ENCODE measurements at regions not wholly inside any gene's neighbourhood (a gene's known extent, or its start where the extent isn't known, plus 50 kb on each side); places are given as distances from the start of the nearest gene placed in this dataset.
A peak's percentile ranks its signal among the peaks of the same experiment; 100 is the strongest.

- POLR2A ChIA-PET (ENCODE audit: partially characterized antibody): interaction anchor here (0.8 to 2.8 kb wide), 3 partner anchors 9 to 241 kb away, joined by 3 to 25 read pairs (median 9); partner anchors contain the start of gene SKIDA1
- FAIRE-seq (no peak), DNase-seq (ENCODE audit: low read depth in 1 of 2, low spot score in 2 of 2) (no peak)
- H3K18ac ChIP-seq (ENCODE audit: extremely low read depth, low read length): 0 out of 2 replicates have a peak overlapping the region, but pooled peaks have one; percentile 43
- no peak overlapping the region for H3K14ac ChIP-seq (ENCODE audit: insufficient read length)
- no peaks in the 10 kb centered on the region for H3K27me3 ChIP-seq (replicated peaks in 1 of 4; ENCODE audit: control insufficient read depth in 3 of 4, extremely low read depth in 1 of 4, insufficient read depth in 3 of 4, low read length in 3 of 4)
- H3K23ac ChIP-seq (ENCODE audit: insufficient read length): no peak overlapping the region
- no peak overlapping the region; the same call in 1 of the 2 replicates for H3K27ac ChIP-seq (ENCODE audit: low read depth, low read length)
- H3K56ac ChIP-seq (replicated peaks; ENCODE audit: insufficient read length, low read depth, low read length): no peak overlapping the region
- H4K8ac ChIP-seq (ENCODE audit: extremely low read depth, insufficient read depth, low read length): no peak overlapping the region
- H2BK20ac ChIP-seq (ENCODE audit: low read length): peak overlapping the region; percentile 94; the same call in 1 of the 2 replicates
- peak overlapping the region; percentile 58 for H4K91ac ChIP-seq (replicated peaks; ENCODE audit: insufficient read length, low read length)
- H3K36me3 ChIP-seq (ENCODE audit: control insufficient read depth in 2 of 4, insufficient read depth in 4 of 4, low read length in 3 of 4): no peaks in the 10 kb centered on the region
- H2AFZ ChIP-seq (ENCODE audit: low read length): no peak overlapping the region
- peak overlapping the region; percentile 69; the same call in 1 of the 2 replicates for H2BK12ac ChIP-seq (ENCODE audit: low read depth, low read length)
- H2AK5ac ChIP-seq (ENCODE audit: low read depth, low read length): no peak overlapping the region
- peak overlapping the region; percentile 70 for H4K5ac ChIP-seq (ENCODE audit: insufficient read length, low read depth, low read length)
- H3K9ac ChIP-seq (replicated peaks in 1 of 4; ENCODE audit: extremely low read depth in 1 of 4, low read depth in 3 of 4, low read length in 3 of 4): no peak overlapping the region
- peak overlapping the region; percentile 85; the same call in 1 of the 2 replicates for H2BK5ac ChIP-seq (ENCODE audit: low read depth, low read length)
- peaks cover 8 to 40% (median 28%) of the 10 kb centered on the region in 4 experiments; a peak in 6 of 7 replicates for H3K4me1 ChIP-seq (replicated peaks in 1 of 4; ENCODE audit: control insufficient read depth in 3 of 4, insufficient read depth in 4 of 4, low read length in 3 of 4)
- peak overlapping the region; percentile 28 to 48; a peak in 2 of 4 replicates for H3K4me2 ChIP-seq (ENCODE audit: insufficient read depth in 1 of 2, low read depth in 2 of 2, low read length in 2 of 2)
- H2BK15ac ChIP-seq (ENCODE audit: low read length): no peak overlapping the region
- H3K79me1 ChIP-seq (ENCODE audit: low read depth, low read length): no peaks in the 10 kb centered on the region; the same call in 1 of the 2 replicates
- CTCF ChIA-PET (ENCODE audit: partially characterized antibody): interaction anchor here (0.7 to 1.1 kb wide), 5 partner anchors 11 to 700 kb away, joined by 3 to 4 read pairs (median 3); no protein-coding TSS in a partner anchor
- no peak overlapping the region for H3K4me3 ChIP-seq (ENCODE audit: extremely low read depth in 1 of 4, insufficient read depth in 2 of 4, low read depth in 3 of 4, low read length in 4 of 4)
- H3K4ac ChIP-seq (replicated peaks; ENCODE audit: insufficient read length, low read depth, low read length): no peak overlapping the region
- no peaks in the 10 kb centered on the region for H3K23me2 ChIP-seq (ENCODE audit: low read depth, low read length)
- 26% methylated on average over 2 of the region's 2 CpGs; no CpG with 5 or more reads in 1 of the 2 experiments for WGBS, 2 experiments (ENCODE audit: extremely low coverage in 1 of 2, insufficient coverage in 1 of 2, insufficient read length in 1 of 2, insufficient replicate concordance in 2 of 2, low coverage in 1 of 2, low lambda C conversion rate in 2 of 2, missing lambda C conversion rate in 1 of 2)
- H3K79me2 ChIP-seq (ENCODE audit: control insufficient read depth in 1 of 2, insufficient read depth in 2 of 2, low read length in 2 of 2): peaks cover 0 to 28% of the 10 kb centered on the region in 2 experiments; a peak in 3 of 4 replicates
- H3K9me3 ChIP-seq (ENCODE audit: insufficient read depth in 2 of 2, low read depth in 1 of 2, low read length in 1 of 2): no peaks in the 10 kb centered on the region
- no peaks in the 10 kb centered on the region for H4K20me1 ChIP-seq (replicated peaks in 1 of 2; ENCODE audit: control insufficient read depth in 1 of 2, insufficient read depth in 2 of 2, low read length in 2 of 2)
- H2BK120ac ChIP-seq (replicated peaks; ENCODE audit: low read depth, low read length): peak overlapping the region; percentile 80
- TF ChIP-seq KDM4A (IDR thresholded peaks at IDR 0.05; ENCODE audit: low read depth, low read length, severe bottlenecking) (no peak), RAD21 (IDR thresholded peaks at IDR 0.05 in 1 of 2, conservative IDR thresholded peaks at IDR 0.05 in 1 of 2; ENCODE audit: low read depth in 2 of 2, low read length in 2 of 2) (no peak)
- TF ChIP-seq, protein P1, sequence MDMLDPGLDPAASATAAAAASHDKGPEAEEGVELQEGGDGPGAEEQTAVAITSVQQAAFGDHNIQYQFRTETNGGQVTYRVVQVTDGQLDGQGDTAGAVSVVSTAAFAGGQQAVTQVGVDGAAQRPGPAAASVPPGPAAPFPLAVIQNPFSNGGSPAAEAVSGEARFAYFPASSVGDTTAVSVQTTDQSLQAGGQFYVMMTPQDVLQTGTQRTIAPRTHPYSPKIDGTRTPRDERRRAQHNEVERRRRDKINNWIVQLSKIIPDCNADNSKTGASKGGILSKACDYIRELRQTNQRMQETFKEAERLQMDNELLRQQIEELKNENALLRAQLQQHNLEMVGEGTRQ (IDR thresholded peaks at IDR 0.05; ENCODE audit: low read length): no peak
Measured at GRCh38 chr10:21284301-21284700, 241.2 kb downstream of the SKIDA1 start.
